ENCODE measurements at regions not wholly inside any gene's neighbourhood (a gene's known extent, or its start where the extent isn't known, plus 50 kb on each side); places are given as distances from the start of the nearest gene placed in this dataset.
"Not testable (repeated sequence)": the region's sequence is repeated elsewhere in the genome, so short reads cannot be mapped to it uniquely, and the experiment has no call there.

GRCh38 chr3:69505770-69506407 is 120.0 kb upstream of the FRMD4B start:
- ATAC-seq (peak; percentile 87 to 96), DNase-seq (no peak)
- intact Hi-C loops (cut with DNase I), result no loop called here

- no peak for DNase-seq
- intact Hi-C loops (cut with DNase I), result no loop called here
- ATAC-seq, result no peak
Observed at GRCh38 chr3:69504232-69504631, 118.3 kb upstream of the FRMD4B start.

- peak; percentile 44 for DNase-seq
- intact Hi-C loops (cut with DNase I), result no loop called here
- ATAC-seq, result peak; percentile 27 to 66
Observed at GRCh38 chr3:69500604-69501003, 114.7 kb upstream of the FRMD4B start.

- ATAC-seq, result peak; percentile 93 to 97
- peak; percentile 78 for DNase-seq
- intact Hi-C loops (cut with DNase I), result no loop called here
Observed at GRCh38 chr3:69499899-69500421, 114.1 kb upstream of the FRMD4B start.

GRCh38 chr3:69499422-69499821 is 113.5 kb upstream of the FRMD4B start:
- ATAC-seq (no peak), DNase-seq (no peak)
- intact Hi-C loops (cut with DNase I), result no loop called here

- DNase-seq, result no peak
- intact Hi-C loops (cut with DNase I), result no loop called here
- ATAC-seq, result no peak
Observed at GRCh38 chr3:69496856-69497255, 111.0 kb upstream of the FRMD4B start.

GRCh38 chr3:69494185-69494584 is 108.3 kb upstream of the FRMD4B start:
- DNase-seq, result no peak
- intact Hi-C loops (cut with DNase I), result loop anchor here in 1 of 2 donors (5.0 kb wide), 1 partner anchor 42 kb away; no protein-coding TSS in a partner anchor
- peak; percentile 52 to 60 for ATAC-seq

- intact Hi-C loops (cut with DNase I), result loop anchor here in 1 of 2 donors (5.0 kb wide), 1 partner anchor 41 kb away; no protein-coding TSS in a partner anchor
- peak in 1 of 2 donors; percentile 63 for ATAC-seq
- no peak for DNase-seq
Observed at GRCh38 chr3:69493157-69493556, 107.3 kb upstream of the FRMD4B start.

- peak; percentile 17 to 47 for ATAC-seq
- no peak for DNase-seq
- intact Hi-C loops (cut with DNase I), result loop anchor here in 1 of 2 donors (5.0 kb wide), 1 partner anchor 40 kb away; no protein-coding TSS in a partner anchor
Observed at GRCh38 chr3:69491975-69492374, 106.1 kb upstream of the FRMD4B start.

- no peak for ATAC-seq
- intact Hi-C loops (cut with DNase I), result loop anchor here in 1 of 2 donors (5.0 kb wide), 1 partner anchor 39 kb away; no protein-coding TSS in a partner anchor
- DNase-seq, result no peak
Observed at GRCh38 chr3:69490971-69491370, 105.1 kb upstream of the FRMD4B start.

GRCh38 chr3:69490235-69490634 is 104.3 kb upstream of the FRMD4B start:
- ATAC-seq (no peak), DNase-seq (no peak)
- intact Hi-C loops (cut with DNase I), result loop anchor here in 1 of 2 donors (5.0 kb wide), 1 partner anchor 38 kb away; no protein-coding TSS in a partner anchor

- no peak for DNase-seq
- intact Hi-C loops (cut with DNase I), result no loop called here
- ATAC-seq, result no peak
Observed at GRCh38 chr3:69488026-69488425, 102.1 kb upstream of the FRMD4B start.

GRCh38 chr3:69485489-69485888 is 99.6 kb upstream of the FRMD4B start:
- DNase-seq (no peak), ATAC-seq (peak; percentile 4 to 9)
- intact Hi-C loops (cut with DNase I), result no loop called here

- intact Hi-C loops (cut with DNase I), result no loop called here
- DNase-seq (peak; percentile 53), ATAC-seq (peak; percentile 94)
Observed at GRCh38 chr3:69484507-69485393, 98.9 kb upstream of the FRMD4B start.

GRCh38 chr3:69483449-69483848 is 97.6 kb upstream of the FRMD4B start:
- intact Hi-C loops (cut with DNase I), result no loop called here
- ATAC-seq (no peak), DNase-seq (no peak)

- ATAC-seq; DNase-seq; intact Hi-C loops (cut with DNase I): not testable (repeated sequence)
Observed at GRCh38 chr3:69480986-69481385, 95.1 kb upstream of the FRMD4B start.

- DNase-seq (no peak), ATAC-seq (peak in 1 of 2 donors; percentile 27)
- intact Hi-C loops (cut with DNase I), result no loop called here
Observed at GRCh38 chr3:69474186-69474585, 88.3 kb upstream of the FRMD4B start.

GRCh38 chr3:69472093-69472492 is 86.2 kb upstream of the FRMD4B start:
- ATAC-seq, result no peak
- DNase-seq, result no peak
- intact Hi-C loops (cut with DNase I), result no loop called here

- no peak for DNase-seq
- no peak for ATAC-seq
- intact Hi-C loops (cut with DNase I), result no loop called here
Observed at GRCh38 chr3:69463531-69463930, 77.6 kb upstream of the FRMD4B start.

GRCh38 chr3:69462826-69463100 is 76.9 kb upstream of the FRMD4B start:
- ATAC-seq, result no peak

More at GRCh38 chr3:69462826-69463100, 76.9 kb upstream of the FRMD4B start:
- intact Hi-C loops (cut with DNase I), result no loop called here
- DNase-seq, result no peak

All from left cardiac atrium (tissue), 4 donors.